Activated gamma-delta T cell treated with Interleukin-2 at 50 U/mL for 16 hours (primary cell): ENCODE measurements at regions not wholly inside any gene's neighbourhood (a gene's known extent, or its start where the extent isn't known, plus 50 kb on each side); places are given as distances from the start of the nearest gene placed in this dataset.
"Not testable (repeated sequence)": the region's sequence is repeated elsewhere in the genome, so short reads cannot be mapped to it uniquely, and the experiment has no call there.

Source experiments
- DNase-seq: peaks from one replicate; pipeline ENCODE4 v3.0.0-alpha.2; 2020

DNA sequence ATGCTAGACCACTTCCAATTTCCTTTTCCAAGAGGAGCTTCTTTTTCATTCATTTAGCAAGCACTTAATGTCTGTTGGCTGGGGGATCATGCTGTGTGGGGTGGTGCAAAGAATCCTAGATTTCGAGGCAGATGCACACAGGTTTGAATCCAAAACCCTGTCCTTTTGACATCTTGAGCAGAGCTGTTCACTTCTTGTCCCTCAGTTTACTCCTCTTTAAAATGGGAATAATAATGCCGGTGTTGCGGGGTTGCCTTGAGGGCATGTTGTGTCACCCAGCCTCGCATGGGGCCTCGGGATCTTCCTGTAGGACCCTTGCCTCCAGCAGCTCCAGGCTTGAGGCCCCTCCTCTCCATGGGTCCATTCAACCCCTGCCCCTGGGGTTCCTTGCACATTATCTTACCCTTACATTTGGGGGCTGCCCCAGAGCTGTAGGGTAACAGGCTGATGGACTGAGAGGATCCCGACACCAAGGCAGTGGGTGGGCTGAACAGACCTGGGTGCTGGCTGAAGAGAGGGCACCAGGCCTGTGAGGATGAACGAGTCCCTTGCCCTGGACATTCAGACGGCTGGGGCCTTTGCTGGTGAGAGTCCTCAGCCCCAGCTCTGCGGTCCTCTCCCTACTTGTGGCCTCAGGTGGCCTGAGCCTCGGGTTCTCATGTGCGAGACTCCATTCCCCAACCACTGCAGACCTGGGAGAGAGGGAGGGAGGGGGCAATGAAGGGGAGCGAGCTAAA is 145.8 kb downstream of the BARX1 start:
- DNase-seq = no peak

DNA sequence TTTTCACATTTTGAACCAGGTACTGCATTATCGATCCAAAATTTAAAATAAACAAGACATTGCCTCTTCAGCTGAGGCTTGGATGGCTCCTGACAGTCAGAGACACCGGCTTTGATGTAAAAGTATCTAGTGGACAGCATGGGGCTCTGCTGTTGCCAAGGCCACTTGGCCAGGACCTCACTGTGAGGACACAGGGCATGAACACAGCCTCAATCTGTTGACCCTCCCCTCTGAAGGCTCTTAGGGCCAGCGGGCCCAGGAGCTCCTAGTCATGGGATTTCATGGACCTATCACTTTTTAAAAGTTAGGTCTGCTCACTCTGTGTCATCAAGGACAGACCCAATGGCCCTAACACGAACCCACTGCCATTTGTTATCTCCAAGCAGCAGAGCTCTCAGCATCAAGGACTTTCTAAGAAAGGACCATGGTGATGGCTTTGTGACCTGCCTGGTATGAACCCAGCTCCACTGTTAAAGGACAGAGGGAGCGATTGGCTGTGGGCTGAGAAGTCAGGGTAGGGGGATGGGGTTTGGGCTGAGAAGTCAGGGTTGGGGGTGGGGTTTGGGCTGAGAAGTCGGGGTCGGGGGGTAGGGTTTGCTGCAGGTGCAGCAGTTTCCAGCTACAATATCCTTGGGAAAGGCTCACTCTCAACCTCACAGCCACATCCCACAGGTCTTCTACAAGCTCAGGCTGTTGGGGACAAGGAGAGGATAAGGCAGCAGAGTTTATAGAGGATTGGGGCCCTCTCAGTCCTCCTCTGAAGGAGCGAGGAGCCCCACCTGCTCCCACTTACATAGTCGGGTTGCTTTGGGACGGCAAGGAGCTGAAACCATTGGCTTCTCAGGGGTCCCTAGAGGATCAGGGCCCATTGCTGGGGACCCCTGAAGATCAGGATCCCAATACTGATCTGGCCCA is 146.8 kb downstream of the BARX1 start:
- no peak for DNase-seq

DNA sequence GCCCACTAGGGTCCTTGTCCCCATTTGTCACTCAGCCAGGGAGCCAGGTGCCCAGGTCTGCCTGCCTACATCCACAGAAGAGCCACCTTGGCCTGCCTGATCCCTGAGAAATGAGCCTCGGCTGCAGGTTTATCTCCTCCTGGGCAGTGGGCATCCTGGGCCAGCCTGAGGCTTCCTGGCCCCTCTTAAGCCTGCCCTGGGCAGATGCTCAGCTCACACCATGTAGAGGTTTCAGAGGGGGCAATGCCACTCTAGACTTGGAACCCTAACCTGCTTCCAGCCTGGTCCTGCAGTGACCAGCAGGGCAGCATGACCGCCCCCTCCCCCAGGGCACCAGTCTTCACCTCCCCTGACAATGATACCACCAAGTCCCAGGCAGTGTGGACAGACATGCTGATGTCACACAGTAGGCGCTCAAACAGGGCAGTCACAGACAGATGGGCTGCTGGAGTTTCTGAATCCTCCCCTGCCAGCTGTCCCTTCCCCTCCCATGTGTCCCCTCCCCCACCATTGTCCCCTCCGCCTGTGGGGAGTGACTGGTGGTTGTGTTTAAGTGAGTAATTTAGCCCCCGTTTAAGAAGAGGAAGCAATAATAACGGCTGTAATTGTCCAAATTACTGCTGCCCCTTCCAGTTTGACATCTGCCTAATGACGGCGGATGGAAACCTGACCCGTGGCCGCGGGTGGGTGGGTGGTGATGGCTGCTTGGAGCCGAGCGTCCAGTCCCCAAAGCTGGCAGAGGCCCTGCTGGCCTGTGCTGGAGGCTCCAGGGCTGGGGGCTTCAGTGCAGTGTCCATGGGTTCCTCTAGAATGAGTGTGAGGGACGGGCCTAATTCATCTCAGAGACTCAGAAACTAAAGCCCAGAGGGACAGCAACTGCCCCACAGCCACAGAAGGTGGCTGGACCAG is 147.7 kb downstream of the BARX1 start:
- DNase-seq = no peak

DNA sequence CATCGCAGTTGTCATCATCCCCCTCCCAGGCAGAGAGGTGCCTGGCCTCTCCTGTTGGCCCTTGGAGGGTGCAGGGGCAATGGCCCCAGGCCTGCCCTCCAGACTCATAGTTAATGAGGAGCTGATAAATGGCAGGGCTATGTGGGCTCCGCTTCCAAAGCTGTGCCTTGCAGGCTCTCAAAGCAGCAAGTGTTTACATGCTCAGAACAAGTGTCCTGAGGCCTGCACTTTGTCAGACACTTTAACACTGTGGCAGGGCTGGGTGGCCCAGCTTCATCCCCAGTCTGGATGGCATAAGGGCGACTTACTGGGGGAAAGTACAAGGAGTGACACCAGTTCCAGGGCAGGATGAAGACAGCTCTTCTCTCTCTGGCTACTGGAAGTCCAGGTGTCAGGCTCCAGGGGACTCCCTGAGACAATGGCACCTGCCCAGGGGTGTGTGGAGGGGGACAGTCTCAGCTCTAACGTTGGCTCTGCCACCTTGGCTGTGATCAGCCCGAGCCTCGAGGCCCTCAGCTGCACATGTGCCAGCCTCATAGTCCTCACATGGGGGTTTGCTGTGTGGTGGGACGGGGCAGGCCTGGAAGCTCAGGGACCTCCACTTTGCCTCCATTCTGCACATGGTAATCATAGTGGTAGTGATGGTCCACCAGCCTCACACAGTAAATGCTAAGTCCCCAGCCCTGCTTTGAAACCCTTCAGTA is 153.4 kb downstream of the BARX1 start:
- DNase-seq = no peak

DNA sequence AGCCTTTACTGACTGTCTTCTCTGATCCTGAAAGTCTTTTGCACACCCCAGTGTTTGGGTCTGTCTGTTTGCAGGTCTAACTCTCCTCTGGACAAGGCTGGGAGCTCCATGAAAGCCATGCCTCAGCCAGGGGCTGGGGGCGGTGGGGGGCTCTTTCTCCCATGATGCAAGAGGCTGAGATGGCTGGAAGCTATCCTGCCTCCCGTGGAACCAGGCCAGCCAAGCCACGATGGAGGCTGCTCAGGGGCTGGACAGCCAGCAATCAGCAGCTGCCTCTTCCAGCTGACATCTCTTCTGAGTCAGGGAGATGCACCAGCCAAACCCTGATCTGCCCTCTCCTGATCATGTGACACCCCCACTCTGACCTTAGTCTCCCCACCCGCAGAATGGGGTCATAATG is 154.0 kb downstream of the BARX1 start:
- no peak for DNase-seq

DNA sequence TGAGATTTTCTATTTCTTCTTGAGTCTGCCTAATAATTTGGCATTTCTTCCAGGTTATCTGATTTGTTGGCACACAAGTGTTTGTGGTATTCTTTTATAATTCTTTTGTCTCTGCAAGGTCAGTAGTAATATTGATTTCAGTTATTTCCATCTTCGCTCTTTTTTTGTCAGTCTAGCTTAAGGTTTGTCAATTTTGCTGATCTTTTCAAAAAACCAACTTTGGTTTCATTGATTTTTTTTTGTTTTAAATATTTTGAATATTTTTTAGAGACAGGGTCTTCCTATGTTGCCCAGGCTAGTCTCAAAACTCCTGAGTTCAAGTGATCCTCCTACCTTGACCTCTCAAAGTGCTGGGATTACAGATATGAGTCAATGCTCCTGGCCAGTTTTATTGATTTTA is 162.8 kb downstream of the BARX1 start:
- DNase-seq = no peak

DNA sequence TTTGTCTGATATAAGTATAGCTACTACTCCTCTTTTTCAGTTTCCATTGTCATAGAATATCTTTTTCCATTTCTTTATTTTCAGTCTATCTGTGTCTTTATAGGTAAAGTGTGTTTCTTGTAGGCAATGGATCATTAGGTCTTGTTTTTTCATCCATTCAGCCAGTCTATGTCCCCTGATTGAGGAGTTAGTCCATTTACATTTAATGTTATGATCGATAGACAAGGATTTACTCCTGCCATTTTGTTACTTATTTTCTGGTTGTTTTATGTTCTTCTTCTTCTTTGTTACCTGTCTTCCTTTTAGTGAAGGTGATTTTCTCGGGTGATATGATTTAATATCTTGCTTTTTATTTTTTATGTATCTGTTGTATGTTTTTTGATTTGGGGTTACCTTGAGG is 169.0 kb downstream of the BARX1 start:
- no peak for DNase-seq

DNA sequence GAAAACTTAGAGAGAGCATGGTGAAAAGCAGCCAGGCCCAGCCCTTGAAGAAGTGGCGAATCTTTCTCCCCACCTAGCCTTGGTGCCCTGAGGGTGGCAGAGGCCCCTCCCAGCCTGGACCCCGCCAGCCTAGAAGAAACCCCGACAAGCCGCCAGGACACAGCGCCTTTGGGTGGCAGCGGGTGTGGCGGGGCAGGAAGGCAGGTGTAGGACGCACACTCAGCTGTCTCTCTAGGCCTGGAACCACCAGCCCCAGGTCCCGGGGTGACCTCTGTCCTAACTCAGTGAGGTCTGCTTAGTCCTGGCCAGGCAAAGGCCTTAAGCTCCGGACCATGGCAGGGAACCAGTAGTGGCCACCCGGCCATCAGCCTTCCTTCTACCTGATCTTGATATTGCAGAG is 178.3 kb downstream of the BARX1 start:
- no peak for DNase-seq

DNA sequence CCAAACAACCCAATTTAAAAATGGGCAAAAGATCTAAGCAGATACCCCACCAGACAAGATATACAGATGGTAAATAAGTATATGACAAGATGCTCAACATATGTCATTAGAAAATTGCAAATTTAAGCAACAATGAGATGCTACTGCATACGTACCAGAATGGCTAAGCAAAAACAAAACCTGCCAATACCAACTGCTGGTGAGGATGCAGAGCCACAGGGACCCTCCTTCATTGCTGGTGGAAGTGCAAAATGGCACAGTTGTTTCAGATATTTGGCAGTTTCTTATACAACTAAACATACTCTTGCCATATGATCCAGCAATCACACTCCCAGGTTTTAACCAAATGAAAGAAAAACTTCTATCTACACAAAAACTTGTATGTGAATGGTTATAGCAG is 178.9 kb downstream of the BARX1 start:
- no peak for DNase-seq

DNA sequence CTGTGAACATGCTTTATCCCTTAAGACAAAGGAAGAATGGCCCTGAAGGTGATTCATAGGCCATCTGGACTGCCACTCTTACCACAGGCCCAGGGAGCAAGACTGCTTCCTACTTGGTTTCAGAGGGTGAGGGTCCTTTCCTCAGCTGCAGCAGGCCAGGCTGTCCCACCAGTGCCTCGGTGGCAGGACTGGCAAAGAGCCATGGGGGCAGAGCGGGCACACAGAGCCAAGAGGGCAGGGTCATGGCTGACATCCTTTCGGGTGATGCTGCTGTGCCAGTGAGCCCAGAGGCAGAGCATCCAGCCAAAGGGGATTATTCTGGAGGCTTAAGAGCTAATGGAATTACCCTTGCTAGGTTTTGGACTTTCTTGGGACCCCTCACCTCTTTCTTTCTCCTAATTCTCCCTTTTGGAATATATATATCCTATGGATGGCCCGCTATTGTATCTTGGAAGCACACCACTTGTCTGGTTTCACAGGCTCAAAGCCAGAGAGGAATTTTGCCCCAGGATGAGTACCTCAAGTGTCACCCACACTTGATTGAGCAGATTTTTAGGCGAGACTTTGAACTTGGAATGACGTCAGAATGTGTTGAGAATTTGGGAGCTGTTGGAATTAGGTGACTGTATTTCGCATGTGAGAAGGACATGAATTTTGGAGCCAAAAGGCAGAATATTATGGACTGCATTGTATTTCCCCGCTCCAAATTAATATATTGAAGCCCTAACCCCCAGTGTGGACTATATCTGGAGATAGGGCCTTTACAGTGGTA is 180.6 kb downstream of the BARX1 start:
- DNase-seq = no peak

DNA sequence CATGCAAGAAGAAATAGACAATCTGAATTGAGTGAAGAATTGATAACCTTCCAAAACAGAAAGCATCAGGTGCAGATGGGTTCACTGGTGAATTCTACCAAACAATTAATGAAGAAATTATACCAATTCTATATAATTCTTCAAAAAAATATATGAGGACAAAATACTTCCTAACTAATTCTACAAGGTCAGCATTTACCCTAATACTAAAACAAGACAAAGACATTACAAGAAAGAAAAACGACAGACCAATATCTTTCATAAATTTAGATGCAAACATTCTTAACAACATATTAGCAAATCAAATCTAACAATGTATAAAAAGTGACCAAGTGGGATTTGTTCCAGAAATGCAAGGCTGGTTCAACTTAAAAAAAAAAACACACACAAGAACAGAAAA is 183.9 kb downstream of the BARX1 start:
- no peak for DNase-seq

DNA sequence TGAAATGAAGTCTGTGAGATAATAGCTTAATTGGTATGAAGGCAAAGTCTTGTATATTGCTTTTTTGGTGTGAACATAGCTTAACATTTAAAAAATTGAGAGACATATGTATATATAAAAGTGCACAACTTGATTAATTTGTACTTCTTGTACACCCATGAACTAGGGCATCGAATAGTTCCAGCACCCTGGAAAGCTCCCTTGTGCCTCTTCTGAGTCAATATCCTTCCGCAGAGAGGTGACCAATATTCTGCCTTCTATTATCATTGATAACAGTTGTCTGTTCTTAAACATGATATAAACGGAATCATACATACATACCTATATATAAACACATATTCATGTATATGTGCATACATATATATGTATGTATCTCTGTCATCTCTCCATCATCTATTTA is 185.4 kb downstream of the PHF2 start:
- DNase-seq = no peak

DNA sequence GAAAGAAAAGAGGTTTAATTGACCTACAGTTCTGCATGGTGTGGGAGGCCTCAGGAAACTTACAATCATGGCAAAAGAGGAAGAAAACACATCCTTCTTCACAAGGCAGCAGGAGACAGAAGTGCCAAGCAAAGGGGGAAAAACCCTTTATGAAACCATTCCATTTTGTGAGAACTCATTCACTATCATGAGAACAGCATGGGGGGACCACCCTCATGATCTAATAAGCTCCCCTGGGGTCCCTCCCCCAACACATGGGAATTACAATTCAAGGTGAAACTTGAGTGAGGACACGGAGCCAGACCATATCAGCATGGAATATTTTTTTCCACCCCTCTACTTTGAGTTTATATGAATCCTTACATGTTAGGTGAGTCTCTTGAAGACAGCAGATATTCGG is 173.7 kb downstream of the PHF2 start:
- no peak for DNase-seq

DNA sequence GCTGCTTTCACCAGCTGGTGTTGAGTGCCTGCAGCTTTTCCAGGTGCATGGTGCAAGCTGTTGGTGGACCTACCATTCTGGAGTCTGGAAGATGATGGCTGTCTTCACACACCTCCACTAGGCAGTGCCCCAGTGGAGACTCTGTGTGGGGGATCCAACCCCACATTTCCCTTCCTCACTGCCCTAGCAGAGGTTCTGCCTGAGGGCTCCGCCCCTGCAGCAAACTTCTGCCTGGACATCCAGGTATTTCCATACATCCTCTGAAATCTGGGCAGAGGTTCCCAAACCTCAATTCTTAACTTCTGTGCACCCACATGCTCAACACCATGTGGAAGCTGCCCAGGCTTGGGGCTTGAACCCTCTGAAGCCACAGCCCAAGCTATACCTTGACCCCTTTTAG is 172.4 kb downstream of the PHF2 start:
- not testable (repeated sequence) for DNase-seq

DNA sequence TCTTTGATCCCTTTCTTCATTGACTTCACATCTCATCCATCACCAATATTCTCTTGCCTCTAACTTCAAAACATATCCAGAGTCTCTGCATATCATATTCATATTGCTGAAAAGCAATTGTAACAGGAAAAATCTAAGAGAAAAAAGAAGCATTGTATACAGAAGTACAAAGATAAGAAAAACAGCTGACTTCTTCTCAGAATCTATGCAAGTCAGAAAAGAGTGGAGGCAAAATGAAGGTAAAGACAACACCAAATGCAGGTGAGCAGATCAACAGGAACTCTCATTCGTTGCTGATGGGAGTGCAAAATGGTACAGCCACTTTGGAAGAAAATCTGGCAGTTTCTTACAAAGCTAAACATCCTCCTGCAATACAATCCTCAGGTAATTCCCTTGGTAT is 155.6 kb downstream of the PHF2 start:
- DNase-seq = no peak

DNA sequence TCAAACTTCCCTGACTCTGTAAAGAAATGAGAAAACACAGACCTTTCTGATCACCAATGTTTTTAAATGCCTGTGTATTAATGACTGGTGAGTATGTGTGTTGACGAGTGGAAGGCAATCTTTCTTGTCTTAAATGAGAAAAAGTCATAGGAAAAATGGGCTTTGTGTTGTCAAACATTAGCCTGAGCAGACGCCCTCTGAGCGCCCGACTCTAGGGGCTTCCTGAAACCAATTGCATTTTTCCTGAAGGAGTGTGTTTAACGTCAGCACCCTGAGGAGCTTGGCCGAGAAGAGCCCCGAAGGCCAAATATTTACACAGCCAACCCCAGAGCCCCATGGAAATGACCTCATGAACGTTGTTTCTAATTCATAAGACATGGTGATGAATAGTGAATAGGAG is 154.3 kb downstream of the PHF2 start:
- DNase-seq = no peak

DNA sequence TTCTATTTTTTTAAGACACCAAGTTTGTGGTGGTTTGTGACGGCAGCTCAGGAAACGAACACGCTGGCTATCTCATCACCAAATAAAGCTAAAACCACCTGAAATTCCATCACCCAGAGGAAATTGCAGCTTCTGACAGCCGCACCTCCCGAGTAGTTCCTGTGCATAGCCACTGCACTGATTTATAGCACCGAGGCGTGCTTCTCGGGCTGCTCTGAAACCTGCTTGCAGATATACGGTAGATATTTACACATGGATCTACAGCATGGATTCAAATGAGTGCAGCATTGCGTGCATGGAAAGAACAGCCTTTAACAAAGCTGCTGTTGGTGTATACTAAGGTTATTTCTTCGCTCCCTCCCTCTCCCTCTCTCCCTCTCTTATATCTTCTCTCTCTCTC is 153.8 kb downstream of the PHF2 start:
- no peak for DNase-seq
